ENCODE measurements at regions not wholly inside any gene's neighbourhood (a gene's known extent, or its start where the extent isn't known, plus 50 kb on each side); places are given as distances from the start of the nearest gene placed in this dataset.

GRCh38 chr18:55119016-55119415, 159.8 kb upstream of the CCDC68 start:
- intact Hi-C loops (cut with micrococcal nuclease; ENCODE audit: unreplicated experiment) = no loop called here
- CTCF ChIA-PET = no interaction called here
- no peaks in the 10 kb centered on the region for H3K4me1 Mint-ChIP-seq (ENCODE audit: low read depth, unreplicated experiment)
- no peaks in the 10 kb centered on the region for H3K9me3 Mint-ChIP-seq (ENCODE audit: low read depth, unreplicated experiment)
- no peaks in the 10 kb centered on the region for H3K36me3 Mint-ChIP-seq (ENCODE audit: insufficient read depth, unreplicated experiment)
- no TSS peak for BruUV-seq (replicated peaks)
- no peaks in the 10 kb centered on the region for H3K27me3 Mint-ChIP-seq (ENCODE audit: unreplicated experiment)
- DNase-seq = no peak
- TF ChIP-seq, protein P1, sequence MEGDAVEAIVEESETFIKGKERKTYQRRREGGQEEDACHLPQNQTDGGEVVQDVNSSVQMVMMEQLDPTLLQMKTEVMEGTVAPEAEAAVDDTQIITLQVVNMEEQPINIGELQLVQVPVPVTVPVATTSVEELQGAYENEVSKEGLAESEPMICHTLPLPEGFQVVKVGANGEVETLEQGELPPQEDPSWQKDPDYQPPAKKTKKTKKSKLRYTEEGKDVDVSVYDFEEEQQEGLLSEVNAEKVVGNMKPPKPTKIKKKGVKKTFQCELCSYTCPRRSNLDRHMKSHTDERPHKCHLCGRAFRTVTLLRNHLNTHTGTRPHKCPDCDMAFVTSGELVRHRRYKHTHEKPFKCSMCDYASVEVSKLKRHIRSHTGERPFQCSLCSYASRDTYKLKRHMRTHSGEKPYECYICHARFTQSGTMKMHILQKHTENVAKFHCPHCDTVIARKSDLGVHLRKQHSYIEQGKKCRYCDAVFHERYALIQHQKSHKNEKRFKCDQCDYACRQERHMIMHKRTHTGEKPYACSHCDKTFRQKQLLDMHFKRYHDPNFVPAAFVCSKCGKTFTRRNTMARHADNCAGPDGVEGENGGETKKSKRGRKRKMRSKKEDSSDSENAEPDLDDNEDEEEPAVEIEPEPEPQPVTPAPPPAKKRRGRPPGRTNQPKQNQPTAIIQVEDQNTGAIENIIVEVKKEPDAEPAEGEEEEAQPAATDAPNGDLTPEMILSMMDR (IDR thresholded peaks at IDR 0.05; ENCODE audit: unreplicated experiment) = no peak
- no peak overlapping the region for H3K4me3 Mint-ChIP-seq (ENCODE audit: low read depth, unreplicated experiment)
- no peak overlapping the region for H3K27ac Mint-ChIP-seq (ENCODE audit: unreplicated experiment)

DNA sequence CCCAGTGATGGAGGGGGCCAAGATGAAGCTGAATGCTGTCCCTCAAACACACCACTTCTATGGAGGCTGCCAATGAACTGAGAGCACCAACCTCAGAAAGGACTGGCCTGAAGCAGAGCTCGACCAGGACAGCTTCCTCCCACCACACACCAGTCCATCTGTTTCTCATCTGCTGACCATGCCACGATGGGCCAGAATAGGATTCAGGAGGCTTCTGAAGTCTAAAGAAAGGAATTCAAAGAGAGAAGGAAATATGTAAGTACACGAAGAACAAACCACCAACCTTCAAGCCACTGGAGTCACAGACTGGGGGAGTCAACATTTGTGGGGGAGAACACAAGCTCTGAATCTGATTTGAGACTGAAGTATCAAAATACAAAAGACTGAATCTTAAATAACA, 157.6 kb upstream of the CCDC68 start:
- Mint-ChIP-seq H3K9me3 (ENCODE audit: low read depth, unreplicated experiment) (no peaks in the 10 kb centered on the region), H3K27me3 (ENCODE audit: unreplicated experiment) (no peaks in the 10 kb centered on the region), H3K27ac (ENCODE audit: unreplicated experiment) (no peak overlapping the region), H3K36me3 (ENCODE audit: insufficient read depth, unreplicated experiment) (no peaks in the 10 kb centered on the region), H3K4me3 (ENCODE audit: low read depth, unreplicated experiment) (no peak overlapping the region), H3K4me1 (ENCODE audit: low read depth, unreplicated experiment) (no peaks in the 10 kb centered on the region)
- CTCF ChIA-PET = interaction anchor here (0.5 kb wide), 1 partner anchor 307 kb away, joined by 3 read pairs; no protein-coding TSS in a partner anchor
- no TSS peak for BruUV-seq (replicated peaks)
- DNase-seq = no peak
- TF ChIP-seq, protein P1 (IDR thresholded peaks at IDR 0.05; ENCODE audit: unreplicated experiment) = no peak
- intact Hi-C loops (cut with micrococcal nuclease; ENCODE audit: unreplicated experiment) = no loop called here

DNA sequence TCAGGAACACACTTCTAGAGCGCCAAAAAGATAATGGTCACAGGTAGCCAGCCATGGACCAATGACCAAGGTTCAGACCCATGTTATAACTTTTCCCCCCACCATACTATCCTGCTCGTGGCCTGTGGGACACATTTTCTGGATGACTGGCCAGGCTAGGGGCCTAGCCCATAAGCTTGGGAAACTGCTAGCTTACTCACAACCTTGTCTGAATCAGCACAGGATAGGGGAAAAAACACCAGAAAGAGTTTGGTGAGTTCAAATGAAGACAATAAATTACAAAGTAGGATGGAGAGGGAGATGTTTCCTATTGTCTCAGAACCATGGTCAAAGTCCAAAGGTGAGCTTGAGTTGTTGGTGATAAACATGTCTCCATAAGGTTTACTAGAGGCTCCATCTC, 156.3 kb upstream of the CCDC68 start:
- CTCF ChIA-PET = no interaction called here
- Mint-ChIP-seq H3K36me3 (ENCODE audit: insufficient read depth, unreplicated experiment) (no peaks in the 10 kb centered on the region), H3K4me3 (ENCODE audit: low read depth, unreplicated experiment) (no peak overlapping the region), H3K27ac (ENCODE audit: unreplicated experiment) (no peak overlapping the region), H3K9me3 (ENCODE audit: low read depth, unreplicated experiment) (no peaks in the 10 kb centered on the region), H3K27me3 (ENCODE audit: unreplicated experiment) (no peaks in the 10 kb centered on the region), H3K4me1 (ENCODE audit: low read depth, unreplicated experiment) (no peaks in the 10 kb centered on the region)
- no peak for DNase-seq
- BruUV-seq (replicated peaks) = no TSS peak
- TF ChIP-seq, protein P1 (IDR thresholded peaks at IDR 0.05; ENCODE audit: unreplicated experiment) = no peak
- intact Hi-C loops (cut with micrococcal nuclease; ENCODE audit: unreplicated experiment) = no loop called here

GRCh38 chr18:55114876-55115275, 155.6 kb upstream of the CCDC68 start:
- H3K27ac Mint-ChIP-seq (ENCODE audit: unreplicated experiment) = no peak overlapping the region
- TF ChIP-seq, protein P1 (IDR thresholded peaks at IDR 0.05; ENCODE audit: unreplicated experiment) = no peak
- CTCF ChIA-PET = interaction anchor here (0.7 kb wide), 1 partner anchor 920 kb away, joined by 3 read pairs; no protein-coding TSS in a partner anchor
- H3K4me1 Mint-ChIP-seq (ENCODE audit: low read depth, unreplicated experiment) = no peaks in the 10 kb centered on the region
- H3K36me3 Mint-ChIP-seq (ENCODE audit: insufficient read depth, unreplicated experiment) = no peaks in the 10 kb centered on the region
- no peaks in the 10 kb centered on the region for H3K27me3 Mint-ChIP-seq (ENCODE audit: unreplicated experiment)
- BruUV-seq (replicated peaks) = no TSS peak
- no peak for DNase-seq
- H3K4me3 Mint-ChIP-seq (ENCODE audit: low read depth, unreplicated experiment) = no peak overlapping the region
- H3K9me3 Mint-ChIP-seq (ENCODE audit: low read depth, unreplicated experiment) = no peaks in the 10 kb centered on the region
- intact Hi-C loops (cut with micrococcal nuclease; ENCODE audit: unreplicated experiment) = no loop called here

Measured in Calu3 (cell line).